VCaP (cell line): ENCODE measurements at regions not wholly inside any gene's neighbourhood (a gene's known extent, or its start where the extent isn't known, plus 50 kb on each side); places are given as distances from the start of the nearest gene placed in this dataset.

Experiments used
- H3K27ac ChIP-seq: fragments of 450-650 bp; 2 replicates; pipeline ENCODE4 v1.5.1; 2017
- TF ChIP-seq, protein P1 (sequence below): fragments of 450-650 bp; conservative IDR thresholded peaks from 2 replicates; pipeline ENCODE4 v1.5.1; 2017; ENCODE audit warnings: mild to moderate bottlenecking, moderate library complexity

DNA sequence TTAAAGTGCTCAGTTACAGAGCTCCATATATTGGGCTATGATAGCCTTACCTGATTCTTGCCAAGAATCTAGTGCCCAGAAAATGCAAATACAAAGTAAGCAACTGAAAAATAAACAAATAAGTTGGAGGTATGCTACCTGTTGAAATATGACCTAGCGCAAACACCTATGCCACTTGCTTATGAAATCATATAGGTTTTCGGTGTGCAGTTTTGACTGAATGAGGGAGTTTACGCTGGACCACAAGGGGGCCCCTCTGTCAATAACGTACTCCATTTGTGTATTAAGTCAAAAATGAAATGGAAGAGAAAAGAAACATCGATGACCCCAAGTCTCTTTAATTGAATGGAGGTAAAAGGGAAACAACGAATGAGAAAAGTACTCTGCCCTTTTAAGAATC is 84.9 kb upstream of the TRIM77 start:
- TF ChIP-seq, protein P1, sequence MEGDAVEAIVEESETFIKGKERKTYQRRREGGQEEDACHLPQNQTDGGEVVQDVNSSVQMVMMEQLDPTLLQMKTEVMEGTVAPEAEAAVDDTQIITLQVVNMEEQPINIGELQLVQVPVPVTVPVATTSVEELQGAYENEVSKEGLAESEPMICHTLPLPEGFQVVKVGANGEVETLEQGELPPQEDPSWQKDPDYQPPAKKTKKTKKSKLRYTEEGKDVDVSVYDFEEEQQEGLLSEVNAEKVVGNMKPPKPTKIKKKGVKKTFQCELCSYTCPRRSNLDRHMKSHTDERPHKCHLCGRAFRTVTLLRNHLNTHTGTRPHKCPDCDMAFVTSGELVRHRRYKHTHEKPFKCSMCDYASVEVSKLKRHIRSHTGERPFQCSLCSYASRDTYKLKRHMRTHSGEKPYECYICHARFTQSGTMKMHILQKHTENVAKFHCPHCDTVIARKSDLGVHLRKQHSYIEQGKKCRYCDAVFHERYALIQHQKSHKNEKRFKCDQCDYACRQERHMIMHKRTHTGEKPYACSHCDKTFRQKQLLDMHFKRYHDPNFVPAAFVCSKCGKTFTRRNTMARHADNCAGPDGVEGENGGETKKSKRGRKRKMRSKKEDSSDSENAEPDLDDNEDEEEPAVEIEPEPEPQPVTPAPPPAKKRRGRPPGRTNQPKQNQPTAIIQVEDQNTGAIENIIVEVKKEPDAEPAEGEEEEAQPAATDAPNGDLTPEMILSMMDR: no peak

GRCh38 chr11:89626366-89626765 is 83.7 kb upstream of the TRIM77 start:
- TF ChIP-seq, protein P1: no peak
- H3K27ac ChIP-seq: 0 out of 2 replicates have a peak overlapping the region, but pooled peaks have one; percentile 57

More for the DNA sequence above, 84.9 kb upstream of the TRIM77 start:
- no peak overlapping the region for H3K27ac ChIP-seq

DNA sequence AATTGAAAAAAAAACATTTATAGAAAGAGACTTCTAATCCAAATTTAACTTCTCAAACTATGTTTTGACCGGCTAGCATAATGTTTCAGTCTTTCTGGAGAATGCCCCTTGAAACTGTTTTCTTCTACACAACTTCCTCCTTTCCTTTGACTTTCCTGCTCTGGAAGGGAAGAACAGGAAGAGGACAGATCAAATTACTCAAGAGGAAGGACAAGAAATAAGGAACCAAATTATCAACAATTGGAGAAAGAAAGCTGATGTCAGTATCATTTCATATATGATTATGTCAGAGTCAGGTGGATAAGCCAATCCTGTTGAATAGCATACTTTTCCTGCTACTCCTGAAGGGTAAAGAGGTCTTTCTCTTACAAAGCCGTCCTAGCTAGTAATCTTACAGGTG is 83.2 kb upstream of the TRIM77 start:
- H3K27ac ChIP-seq: peak overlapping the region; percentile 57; the same call in 1 of the 2 replicates

- H3K27ac ChIP-seq: peak overlapping the region; percentile 64
- TF ChIP-seq, protein P1: no peak
Observed at GRCh38 chr11:89633135-89633705, 76.9 kb upstream of the TRIM77 start.

DNA sequence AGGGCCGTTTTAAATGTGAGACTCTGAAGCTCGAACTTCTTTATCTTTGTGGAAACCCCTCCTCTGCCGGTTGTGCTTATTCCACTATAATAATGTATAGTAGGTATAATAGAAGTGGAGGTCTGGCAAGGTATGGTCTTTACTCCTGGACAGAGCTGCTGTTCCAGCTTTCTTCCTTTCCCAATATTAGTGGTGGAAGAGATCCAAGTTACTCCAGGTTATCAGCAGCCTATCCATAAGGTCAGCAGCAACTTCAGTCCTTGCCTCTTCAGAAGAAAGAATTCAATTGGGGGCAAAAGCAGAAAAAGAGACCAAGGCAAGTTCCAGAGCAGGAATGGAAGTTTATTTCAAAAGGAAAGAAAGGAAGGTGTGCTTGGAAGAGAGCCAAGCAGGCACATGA is 69.3 kb upstream of the TRIM77 start:
- H3K27ac ChIP-seq: peak overlapping the region; percentile 98

DNA sequence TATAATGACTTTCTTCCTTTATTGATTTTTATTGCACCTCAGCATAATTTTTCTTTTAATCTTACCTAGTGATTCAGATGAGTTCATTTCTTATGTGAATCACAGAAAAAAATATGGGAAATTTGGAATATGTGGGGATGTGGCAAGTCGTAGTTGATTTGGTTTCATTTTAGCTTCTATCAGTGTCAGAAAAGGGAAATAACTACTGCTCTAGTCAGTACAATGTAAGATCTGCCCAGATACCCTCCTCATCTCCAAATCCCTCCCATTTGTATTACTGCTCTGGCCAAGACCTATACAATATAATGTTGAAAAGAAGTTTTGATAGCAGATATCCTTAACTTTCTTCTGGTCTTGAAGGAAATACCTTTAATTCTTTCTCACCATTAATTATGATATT is 61.9 kb upstream of the TRIM77 start:
- H3K27ac ChIP-seq: peak overlapping the region; percentile 98

DNA sequence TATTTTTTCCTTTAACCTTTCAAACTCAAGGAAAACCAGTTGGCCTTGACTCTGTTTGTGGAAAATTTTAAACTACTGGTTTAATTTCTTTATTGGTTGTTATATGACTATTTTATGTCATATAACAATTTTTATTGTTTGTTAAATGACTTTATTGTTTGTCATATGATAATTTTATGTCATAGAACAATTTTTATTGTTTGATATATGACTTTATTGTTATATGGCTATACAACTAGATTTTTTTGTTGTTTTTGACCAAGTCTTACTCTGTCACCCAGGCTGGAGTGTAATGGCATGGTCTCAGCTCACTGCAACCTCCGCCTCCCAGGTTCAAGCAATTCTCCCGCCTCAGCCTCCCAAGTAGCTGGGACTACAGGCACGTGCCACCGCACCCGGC is 61.1 kb upstream of the TRIM77 start:
- H3K27ac ChIP-seq: peak overlapping the region; percentile 98

DNA sequence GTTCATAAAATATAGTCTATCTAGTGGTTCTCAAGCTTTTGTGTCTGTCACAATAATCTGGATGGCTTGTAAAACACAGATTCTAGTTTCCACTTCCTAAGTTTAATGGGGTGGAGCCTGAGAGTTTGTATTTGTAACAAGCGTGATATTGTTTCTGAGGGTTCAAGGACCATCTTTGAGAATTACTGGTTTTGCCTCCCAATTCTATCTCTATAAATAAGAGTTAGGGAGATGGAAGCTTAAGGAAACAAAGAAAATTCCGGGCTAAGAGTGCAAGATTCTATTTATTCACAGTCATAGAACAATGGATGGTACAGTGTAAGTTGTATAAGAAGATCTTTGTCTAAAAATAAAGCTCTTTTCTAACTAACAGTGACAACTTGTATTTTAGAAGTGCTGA is 55.4 kb upstream of the TRIM77 start:
- H3K27ac ChIP-seq: peak overlapping the region; percentile 98

- H3K27ac ChIP-seq: peak overlapping the region; percentile 89
Observed at GRCh38 chr11:89658767-89659166, 51.3 kb upstream of the TRIM77 start.

DNA sequence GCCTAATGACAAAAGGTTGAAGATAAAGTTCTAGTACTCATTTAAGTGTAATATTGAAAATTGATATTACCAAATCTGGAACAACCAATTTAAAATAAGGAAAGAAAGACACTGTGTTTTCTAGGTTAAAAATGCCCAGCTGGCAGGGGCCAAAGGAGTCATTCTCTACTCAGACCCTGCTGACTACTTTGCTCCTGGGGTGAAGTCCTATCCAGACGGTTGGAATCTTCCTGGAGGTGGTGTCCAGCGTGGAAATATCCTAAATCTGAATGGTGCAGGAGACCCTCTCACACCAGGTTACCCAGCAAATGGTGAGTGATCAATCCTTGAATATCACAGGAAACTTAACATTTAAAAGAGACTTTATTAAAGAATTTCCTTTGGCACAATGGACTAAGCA is 50.7 kb upstream of the TRIM77 start:
- peak overlapping the region; percentile 89 for H3K27ac ChIP-seq

DNA sequence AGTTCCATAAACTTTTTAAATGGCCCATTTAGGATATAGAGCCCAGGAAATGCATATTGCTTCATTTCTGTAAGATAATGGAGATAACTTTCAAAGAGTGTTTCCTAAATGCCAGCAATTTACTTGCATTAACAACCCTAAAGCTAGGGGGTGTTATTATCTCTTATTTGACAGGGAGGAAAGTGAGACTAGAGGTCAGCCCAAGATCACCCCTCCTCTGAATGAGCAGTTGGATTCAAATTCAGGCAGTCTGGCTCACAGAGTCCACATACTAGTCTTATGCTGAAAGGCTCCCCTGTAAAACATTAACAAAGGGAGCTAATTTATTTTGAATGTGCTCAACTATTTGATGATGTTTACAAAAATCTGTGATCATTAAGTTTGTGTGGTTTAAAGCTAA is 49.9 kb upstream of the TRIM77 start:
- TF ChIP-seq, protein P1: no peak
- H3K27ac ChIP-seq: peak overlapping the region; percentile 89
